Activated CD4-positive, alpha-beta T cell treated with anti-CD3 and anti-CD28 coated beads for 4 hours (primary cell): ENCODE measurements at regions not wholly inside any gene's neighbourhood (a gene's known extent, or its start where the extent isn't known, plus 50 kb on each side); places are given as distances from the start of the nearest gene placed in this dataset.

Source experiments
- DNase-seq, 2 donors: peaks; one replicate each; pipeline ENCODE4 v3.0.0-alpha.2; 2020

DNA sequence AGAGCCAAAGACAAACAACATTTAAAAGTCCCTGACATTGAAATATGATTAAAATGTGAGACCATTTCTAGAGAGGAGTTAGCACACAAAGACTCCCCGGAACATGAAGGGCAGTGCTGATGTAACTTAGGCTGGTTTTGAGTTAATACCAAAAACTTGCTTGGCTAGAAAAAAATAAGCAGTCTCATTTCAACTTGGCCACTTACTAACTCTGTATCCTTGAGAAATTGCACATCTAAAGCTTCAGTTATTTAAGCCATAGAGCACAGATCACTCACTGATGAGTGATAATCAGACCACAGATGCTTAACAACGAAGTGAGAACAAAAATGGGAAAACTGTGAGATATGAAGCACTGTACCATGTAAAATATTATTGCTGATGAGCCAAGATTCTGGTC is 65.9 kb upstream of the MAOA start:
- DNase-seq: no peak

DNA sequence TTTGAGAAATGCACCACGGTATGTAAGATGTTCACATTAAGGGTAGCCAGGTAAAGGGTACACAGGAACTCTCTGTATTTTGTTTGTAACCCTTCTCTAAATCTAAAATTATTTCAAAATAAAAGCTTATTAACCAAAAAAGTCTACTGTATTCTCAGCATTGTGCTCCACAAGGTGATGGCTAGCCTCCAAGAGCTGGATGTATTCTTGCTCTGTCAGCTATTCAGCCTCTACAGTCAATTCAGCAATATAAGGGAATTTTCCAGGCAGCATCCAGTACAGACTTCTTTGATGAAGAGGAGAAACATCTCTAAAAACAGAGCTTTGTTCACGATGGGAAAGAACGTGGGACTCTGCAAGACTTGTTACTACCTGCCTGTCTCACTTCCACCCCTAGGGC is 63.5 kb upstream of the MAOA start:
- no peak for DNase-seq

- DNase-seq: no peak
Observed at GRCh38 chrX:43595931-43596330, 60.2 kb upstream of the MAOA start.

DNA sequence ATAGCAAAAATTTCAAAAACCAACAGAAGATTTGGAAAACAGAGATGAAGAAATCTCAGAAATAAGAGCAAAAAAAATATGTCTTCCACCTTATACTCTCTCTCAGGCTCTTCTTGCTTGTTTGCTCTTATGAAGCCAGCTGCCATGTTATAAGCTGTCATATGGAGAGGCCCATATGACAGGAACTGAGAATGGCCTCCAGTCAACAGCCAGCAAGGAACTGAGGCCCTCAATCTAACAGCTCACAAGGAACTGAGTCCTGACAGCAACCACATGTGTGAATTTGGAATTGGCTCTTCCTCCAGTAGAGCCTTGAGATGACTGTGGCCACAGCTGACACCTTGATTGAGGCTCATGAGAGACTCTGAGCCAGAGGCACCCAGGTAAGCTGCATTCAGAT is 51.3 kb upstream of the MAOA start:
- DNase-seq: no peak

- no peak for DNase-seq
Observed at GRCh38 chrX:43605351-43605750, 50.7 kb upstream of the MAOA start.
